ENCODE measurements at regions not wholly inside any gene's neighbourhood (a gene's known extent, or its start where the extent isn't known, plus 50 kb on each side); places are given as distances from the start of the nearest gene placed in this dataset.

- no peak for TF ChIP-seq POLR2A (IDR thresholded peaks at IDR 0.05)
- no peak for TF ChIP-seq CTCF (IDR thresholded peaks at IDR 0.05)
These were observed 310.9 kb downstream of the HAPSTR1 start for GRCh38 chr16:9402293-9402860.

Data from breast epithelium (tissue), 3 donors.